ENCODE measurements at regions not wholly inside any gene's neighbourhood (a gene's known extent, or its start where the extent isn't known, plus 50 kb on each side); places are given as distances from the start of the nearest gene placed in this dataset.

DNA sequence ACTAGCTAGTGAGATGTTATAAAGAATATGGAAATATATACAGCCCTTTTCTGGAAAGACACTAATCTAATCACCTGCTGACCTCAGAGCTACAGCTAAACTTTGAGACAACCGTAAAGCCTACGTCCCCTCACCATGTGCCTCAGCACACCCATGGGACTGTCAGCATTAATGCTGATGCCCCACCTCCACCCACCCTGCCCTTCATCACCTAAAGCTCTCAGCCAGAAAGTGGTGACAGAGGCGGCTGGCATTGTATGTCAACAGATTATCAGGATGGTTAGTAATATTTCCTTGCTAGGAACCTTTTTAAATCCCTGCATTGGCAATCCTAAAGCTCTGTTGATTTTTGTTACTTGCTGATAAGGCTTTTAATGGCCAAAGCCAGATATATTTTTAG lies 1177.9 kb downstream of the DIAPH3 start:
- WGBS, 2 donors: 60 to 89% methylated on average over 3 of the region's 3 CpGs
- H3K27me3 ChIP-seq: no peaks in the 10 kb centered on the region
- H3K4me3 ChIP-seq: no peak overlapping the region
- DNase-seq (peak in 1 of 4 donors; percentile 2), ATAC-seq (no peak)
- no peaks in the 10 kb centered on the region for H3K4me1 ChIP-seq
- no peaks in the 10 kb centered on the region for H3K9me3 ChIP-seq
- intact Hi-C loops (cut with DNase I): no loop called here
- no peaks in the 10 kb centered on the region for H3K36me3 ChIP-seq (replicated peaks in 1 of 2; ENCODE audit: insufficient read depth in 1 of 2, low read depth in 2 of 2)
- H3K27ac ChIP-seq: no peak overlapping the region
- no peak for TF ChIP-seq POLR2A (IDR thresholded peaks at IDR 0.05)
- TF ChIP-seq, protein P1, sequence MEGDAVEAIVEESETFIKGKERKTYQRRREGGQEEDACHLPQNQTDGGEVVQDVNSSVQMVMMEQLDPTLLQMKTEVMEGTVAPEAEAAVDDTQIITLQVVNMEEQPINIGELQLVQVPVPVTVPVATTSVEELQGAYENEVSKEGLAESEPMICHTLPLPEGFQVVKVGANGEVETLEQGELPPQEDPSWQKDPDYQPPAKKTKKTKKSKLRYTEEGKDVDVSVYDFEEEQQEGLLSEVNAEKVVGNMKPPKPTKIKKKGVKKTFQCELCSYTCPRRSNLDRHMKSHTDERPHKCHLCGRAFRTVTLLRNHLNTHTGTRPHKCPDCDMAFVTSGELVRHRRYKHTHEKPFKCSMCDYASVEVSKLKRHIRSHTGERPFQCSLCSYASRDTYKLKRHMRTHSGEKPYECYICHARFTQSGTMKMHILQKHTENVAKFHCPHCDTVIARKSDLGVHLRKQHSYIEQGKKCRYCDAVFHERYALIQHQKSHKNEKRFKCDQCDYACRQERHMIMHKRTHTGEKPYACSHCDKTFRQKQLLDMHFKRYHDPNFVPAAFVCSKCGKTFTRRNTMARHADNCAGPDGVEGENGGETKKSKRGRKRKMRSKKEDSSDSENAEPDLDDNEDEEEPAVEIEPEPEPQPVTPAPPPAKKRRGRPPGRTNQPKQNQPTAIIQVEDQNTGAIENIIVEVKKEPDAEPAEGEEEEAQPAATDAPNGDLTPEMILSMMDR (IDR thresholded peaks at IDR 0.05): no peak

DNA sequence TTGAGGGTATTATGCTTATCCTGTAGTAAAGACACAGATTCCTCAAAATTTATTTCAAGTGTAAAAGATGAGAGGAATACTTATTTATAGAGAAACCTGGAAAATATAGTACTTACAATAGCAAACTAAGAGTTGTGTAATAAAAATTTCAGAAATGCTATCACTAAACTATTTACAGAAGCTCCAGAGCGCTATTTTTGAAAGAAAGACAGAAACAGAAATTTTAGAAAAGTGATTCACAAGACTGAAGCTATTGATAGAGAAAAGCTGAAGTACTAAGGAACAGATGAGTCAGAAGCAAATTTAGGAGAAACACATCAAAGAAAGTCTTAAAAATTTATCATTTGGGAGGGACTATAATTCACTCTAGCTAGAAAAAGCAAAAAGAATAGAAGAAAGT lies 1174.2 kb downstream of the DIAPH3 start:
- H3K4me3 ChIP-seq: no peak overlapping the region
- H3K4me1 ChIP-seq: no peaks in the 10 kb centered on the region
- H3K36me3 ChIP-seq (replicated peaks in 1 of 2; ENCODE audit: insufficient read depth in 1 of 2, low read depth in 2 of 2): no peaks in the 10 kb centered on the region
- DNase-seq (no peak), ATAC-seq (no peak)
- intact Hi-C loops (cut with DNase I): no loop called here
- WGBS, 2 donors: 78 to 93% methylated on average over 1 of the region's 1 CpG
- no peaks in the 10 kb centered on the region for H3K27me3 ChIP-seq
- no peak for TF ChIP-seq POLR2A (IDR thresholded peaks at IDR 0.05)
- TF ChIP-seq, protein P1 (IDR thresholded peaks at IDR 0.05): no peak
- H3K27ac ChIP-seq: no peak overlapping the region
- H3K9me3 ChIP-seq: no peaks in the 10 kb centered on the region

DNA sequence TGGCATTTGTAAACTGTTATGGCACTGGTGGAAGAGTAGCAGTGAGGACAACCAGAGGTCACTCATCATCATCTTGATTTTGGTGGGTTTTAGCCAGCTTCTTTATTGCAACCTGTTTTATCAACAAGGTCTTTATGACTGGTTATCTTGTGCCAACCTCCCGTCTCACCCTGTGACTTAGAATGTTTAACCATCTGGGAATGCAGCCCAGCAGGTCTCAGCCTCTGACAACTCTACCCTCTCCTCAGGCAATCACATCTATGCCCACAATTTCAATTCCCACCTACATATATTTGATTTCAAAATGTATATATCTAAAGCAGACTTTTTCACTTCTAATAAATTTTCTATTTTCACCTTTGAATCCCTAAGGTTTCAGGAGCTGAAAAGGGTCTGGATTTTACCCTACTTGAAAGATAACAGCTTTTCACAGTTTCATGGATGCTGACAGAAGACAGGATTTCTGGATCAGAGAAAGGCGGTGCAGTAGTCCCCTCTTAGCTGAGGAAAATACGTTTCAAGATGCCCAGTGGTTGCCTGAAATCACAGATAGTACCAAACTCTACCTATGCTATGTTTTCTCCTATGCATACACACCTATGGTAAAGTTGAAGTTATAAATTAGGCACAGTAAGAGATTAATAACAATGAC lies 1171.8 kb downstream of the DIAPH3 start:
- intact Hi-C loops (cut with DNase I): no loop called here
- DNase-seq (no peak), ATAC-seq (no peak)
- no peaks in the 10 kb centered on the region for H3K27me3 ChIP-seq
- H3K27ac ChIP-seq: no peak overlapping the region
- TF ChIP-seq, protein P1 (IDR thresholded peaks at IDR 0.05): no peak
- no peak for TF ChIP-seq POLR2A (IDR thresholded peaks at IDR 0.05)
- H3K4me1 ChIP-seq: no peaks in the 10 kb centered on the region
- 42 to 61% methylated on average over 3 of the region's 3 CpGs for WGBS, 2 donors
- no peak overlapping the region for H3K4me3 ChIP-seq
- no peaks in the 10 kb centered on the region for H3K36me3 ChIP-seq (replicated peaks in 1 of 2; ENCODE audit: insufficient read depth in 1 of 2, low read depth in 2 of 2)
- no peaks in the 10 kb centered on the region for H3K9me3 ChIP-seq

DNA sequence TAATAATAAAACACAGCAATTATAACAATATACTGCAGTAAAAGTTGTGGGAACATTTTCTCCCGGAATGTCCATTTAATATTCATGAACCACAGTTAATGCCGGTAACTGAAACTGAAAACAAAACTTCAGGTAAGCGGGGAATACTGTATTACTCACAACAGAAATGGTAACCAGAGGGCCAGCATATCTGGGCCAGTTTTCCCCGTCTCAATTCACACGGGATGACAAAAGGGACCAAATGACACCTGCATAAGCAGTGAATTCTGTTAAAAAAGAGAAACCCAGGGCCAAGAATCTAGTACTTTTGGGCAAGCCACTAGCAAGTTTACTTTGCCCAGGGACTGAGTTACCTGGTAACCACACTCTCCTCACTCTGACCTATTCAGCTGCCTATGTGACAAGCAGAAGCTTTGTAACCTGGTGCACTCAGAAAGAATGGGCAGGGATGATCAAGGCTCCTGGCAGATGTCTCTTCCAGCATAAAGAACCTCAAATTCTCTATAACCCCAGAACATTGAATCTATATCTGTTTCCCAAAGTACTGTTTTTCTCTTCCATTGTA lies 1171.2 kb downstream of the DIAPH3 start:
- intact Hi-C loops (cut with DNase I): no loop called here
- Histone ChIP-seq H3K4me3 (no peak overlapping the region), H3K36me3 (replicated peaks in 1 of 2; ENCODE audit: insufficient read depth in 1 of 2, low read depth in 2 of 2) (no peaks in the 10 kb centered on the region), H3K4me1 (no peaks in the 10 kb centered on the region), H3K27me3 (no peaks in the 10 kb centered on the region), H3K27ac (no peak overlapping the region), H3K9me3 (no peaks in the 10 kb centered on the region)
- DNase-seq (no peak), ATAC-seq (no peak)
- TF ChIP-seq POLR2A (IDR thresholded peaks at IDR 0.05): no peak
- TF ChIP-seq, protein P1 (IDR thresholded peaks at IDR 0.05): no peak
- 84% methylated on average over 5 of the region's 5 CpGs for WGBS, 2 donors

DNA sequence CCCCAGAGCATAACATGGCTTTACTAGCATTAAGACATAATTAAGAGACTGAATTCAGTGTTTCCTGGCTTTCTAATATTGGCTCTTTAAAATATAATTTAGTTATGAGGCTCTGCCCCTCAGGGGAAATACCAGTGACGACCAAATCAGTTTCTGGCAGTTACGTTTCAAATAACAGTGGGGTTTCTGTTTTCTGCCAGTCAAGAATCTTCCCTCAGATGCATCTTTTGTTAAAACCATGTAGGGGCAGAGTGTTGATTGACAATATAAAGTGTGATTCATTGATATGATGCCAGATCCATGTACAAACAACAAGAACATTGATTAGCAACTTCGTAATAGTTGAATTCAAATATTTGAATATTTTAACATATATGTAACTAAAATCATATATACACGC lies 1169.7 kb downstream of the DIAPH3 start:
- intact Hi-C loops (cut with DNase I): no loop called here
- no peak for TF ChIP-seq POLR2A (IDR thresholded peaks at IDR 0.05)
- TF ChIP-seq, protein P1 (IDR thresholded peaks at IDR 0.05): no peak
- WGBS, 2 donors: 82 to 84% methylated on average over 4 of the region's 4 CpGs

More for the DNA sequence above, 1169.7 kb downstream of the DIAPH3 start:
- Histone ChIP-seq H3K4me3 (no peak overlapping the region), H3K9me3 (no peaks in the 10 kb centered on the region), H3K4me1 (no peaks in the 10 kb centered on the region), H3K27ac (no peak overlapping the region), H3K27me3 (no peaks in the 10 kb centered on the region), H3K36me3 (replicated peaks in 1 of 2; ENCODE audit: insufficient read depth in 1 of 2, low read depth in 2 of 2) (no peaks in the 10 kb centered on the region)
- DNase-seq (no peak), ATAC-seq (no peak)
